ENCODE measurements at regions not wholly inside any gene's neighbourhood (a gene's known extent, or its start where the extent isn't known, plus 50 kb on each side); places are given as distances from the start of the nearest gene placed in this dataset.

DNA sequence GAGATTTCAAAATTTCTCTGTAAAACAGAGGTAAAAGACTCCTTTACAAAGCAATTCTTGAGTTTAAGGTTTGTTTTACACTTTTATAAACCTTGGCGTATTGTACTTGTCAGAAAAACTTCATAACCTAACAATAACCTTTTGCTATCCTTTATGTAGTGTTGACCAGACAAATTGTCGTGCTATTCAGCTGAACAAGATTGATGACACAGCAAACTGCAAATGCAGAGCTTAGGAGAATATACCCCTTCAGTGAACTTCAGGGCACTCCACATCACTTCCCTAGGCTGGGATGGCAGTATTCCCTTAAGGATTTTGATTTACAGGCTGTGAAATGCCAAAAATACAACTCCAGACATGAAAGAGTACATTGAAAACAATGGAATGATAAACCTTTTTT lies 89.2 kb upstream of the CDH18 start:
- no peak for DNase-seq
- no peak overlapping the region for H3K27ac ChIP-seq (ENCODE audit: low read depth, low read length)
- Mint-ChIP-seq H3K4me1 (no peaks in the 10 kb centered on the region), H3K36me3 (no peaks in the 10 kb centered on the region), H3K27ac (no peak overlapping the region), H3K9me3 (peaks cover 0 to 12% (median 7%) of the 10 kb centered on the region in 8 donors), H3K27me3 (no peaks in the 10 kb centered on the region), H3K4me3 (no peak overlapping the region)
- ChIA-PET POLR2A (ENCODE audit: partially characterized antibody) (no interaction called here), CTCF (ENCODE audit: partially characterized antibody) (no interaction called here)
- no peaks in the 10 kb centered on the region for H3K27me3 ChIP-seq (ENCODE audit: insufficient read depth, low read length)
- no peak overlapping the region for H3K4me3 ChIP-seq (ENCODE audit: low read length in 2 of 2)
- H3K9me3 ChIP-seq (ENCODE audit: control insufficient read depth in 1 of 2, low read length in 2 of 2), result no peaks in the 10 kb centered on the region
- intact Hi-C loops (cut with micrococcal nuclease), result no loop called here
- no peaks in the 10 kb centered on the region for H3K36me3 ChIP-seq (ENCODE audit: insufficient read depth, low read length)
- no peaks in the 10 kb centered on the region for H3K4me1 ChIP-seq (ENCODE audit: insufficient read depth, low read length)

DNA sequence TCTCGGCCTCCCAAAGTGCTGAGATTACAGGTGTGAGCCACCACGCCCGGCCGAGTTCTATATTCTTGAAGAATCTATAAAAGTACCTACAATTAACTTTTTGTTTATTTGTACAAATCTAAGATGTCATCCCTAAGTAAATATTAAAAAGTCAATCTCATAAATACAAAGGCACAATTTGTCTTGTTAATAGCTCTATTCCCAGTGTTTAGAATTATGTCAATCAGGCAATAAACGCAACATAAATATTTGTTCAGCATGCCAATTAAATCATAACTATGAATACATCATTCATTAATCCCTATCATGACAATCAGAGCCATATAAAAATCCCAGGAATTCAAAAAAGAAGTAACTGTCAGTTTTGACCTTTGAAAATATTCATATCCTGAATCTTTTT lies 68.9 kb upstream of the CDH18 start:
- ChIA-PET POLR2A (ENCODE audit: partially characterized antibody) (no interaction called here), CTCF (ENCODE audit: partially characterized antibody) (no interaction called here)

DNA sequence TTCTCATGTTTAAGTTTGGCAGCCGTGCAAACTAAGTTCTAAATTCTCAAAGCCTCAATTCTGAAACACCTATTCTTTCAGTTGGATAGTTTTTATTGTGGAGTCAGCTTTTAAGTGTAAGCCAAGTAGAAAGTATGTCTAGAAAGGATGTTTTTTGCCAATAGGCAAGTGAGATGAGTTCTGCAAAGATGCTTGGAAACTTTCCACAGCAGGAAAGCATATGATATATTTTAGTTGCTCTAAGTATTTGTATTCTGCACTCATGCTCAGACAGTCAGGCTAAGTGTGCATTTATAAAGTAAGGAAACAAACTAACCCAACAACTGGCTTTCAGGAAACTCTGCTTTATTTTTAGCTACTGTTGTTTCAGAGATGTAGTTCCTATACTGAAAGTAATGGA lies 67.3 kb upstream of the CDH18 start:
- Mint-ChIP-seq H3K36me3 (no peaks in the 10 kb centered on the region), H3K4me1 (no peaks in the 10 kb centered on the region), H3K9me3 (peaks cover 0 to 29% (median 7%) of the 10 kb centered on the region in 8 donors), H3K27me3 (no peaks in the 10 kb centered on the region), H3K4me3 (no peak overlapping the region), H3K27ac (no peak overlapping the region)
- intact Hi-C loops (cut with micrococcal nuclease), result no loop called here
- POLR2A ChIA-PET (ENCODE audit: partially characterized antibody), result no interaction called here
- no peaks in the 10 kb centered on the region for H3K27me3 ChIP-seq (ENCODE audit: insufficient read depth, low read length)
- no peak overlapping the region for H3K4me3 ChIP-seq (ENCODE audit: low read length in 2 of 2)
- no peaks in the 10 kb centered on the region for H3K4me1 ChIP-seq (ENCODE audit: insufficient read depth, low read length)
- DNase-seq, result no peak
- CTCF ChIA-PET (ENCODE audit: partially characterized antibody), result no interaction called here
- H3K36me3 ChIP-seq (ENCODE audit: insufficient read depth, low read length), result no peaks in the 10 kb centered on the region
- H3K9me3 ChIP-seq (ENCODE audit: control insufficient read depth in 1 of 2, low read length in 2 of 2), result no peaks in the 10 kb centered on the region
- no peak overlapping the region for H3K27ac ChIP-seq (ENCODE audit: low read depth, low read length)

More for the DNA sequence above, 68.9 kb upstream of the CDH18 start:
- H3K4me1 Mint-ChIP-seq, result no peaks in the 10 kb centered on the region
- H3K27ac ChIP-seq (ENCODE audit: low read depth, low read length), result no peak overlapping the region
- no peak overlapping the region for H3K27ac Mint-ChIP-seq
- intact Hi-C loops (cut with micrococcal nuclease), result no loop called here
- no peaks in the 10 kb centered on the region for H3K36me3 Mint-ChIP-seq
- peaks cover 0 to 29% (median 7%) of the 10 kb centered on the region in 8 donors for H3K9me3 Mint-ChIP-seq
- H3K4me3 ChIP-seq (ENCODE audit: low read length in 2 of 2), result no peak overlapping the region
- no peak overlapping the region for H3K4me3 Mint-ChIP-seq
- no peaks in the 10 kb centered on the region for H3K27me3 ChIP-seq (ENCODE audit: insufficient read depth, low read length)
- DNase-seq, result no peak
- no peaks in the 10 kb centered on the region for H3K27me3 Mint-ChIP-seq
- H3K4me1 ChIP-seq (ENCODE audit: insufficient read depth, low read length), result no peaks in the 10 kb centered on the region
- H3K9me3 ChIP-seq (ENCODE audit: control insufficient read depth in 1 of 2, low read length in 2 of 2), result no peaks in the 10 kb centered on the region
- no peaks in the 10 kb centered on the region for H3K36me3 ChIP-seq (ENCODE audit: insufficient read depth, low read length)

DNA sequence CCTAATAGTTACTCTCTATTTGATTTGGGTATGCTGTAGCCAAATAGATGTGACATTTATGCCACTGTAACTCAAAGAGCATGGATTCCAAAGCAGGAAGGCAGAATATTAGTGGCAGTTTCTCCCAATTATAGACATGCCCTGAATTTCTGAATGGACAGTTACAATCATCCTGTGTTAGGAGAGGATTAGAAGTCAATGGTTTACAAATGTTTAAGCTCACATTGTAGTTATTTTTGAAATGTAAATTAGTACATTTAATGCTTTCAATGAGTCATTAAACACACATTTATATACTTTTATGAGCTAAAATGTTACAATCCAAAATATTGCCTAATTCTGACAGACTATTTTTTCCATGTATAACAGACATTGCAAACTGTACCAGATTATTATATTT lies 62.3 kb upstream of the CDH18 start:
- Mint-ChIP-seq H3K4me1 (no peaks in the 10 kb centered on the region), H3K36me3 (no peaks in the 10 kb centered on the region), H3K27me3 (no peaks in the 10 kb centered on the region), H3K27ac (no peak overlapping the region), H3K9me3 (peaks cover 0 to 11% (median 6%) of the 10 kb centered on the region in 8 donors), H3K4me3 (no peak overlapping the region)
- H3K9me3 ChIP-seq (ENCODE audit: control insufficient read depth in 1 of 2, low read length in 2 of 2), result no peaks in the 10 kb centered on the region
- no peaks in the 10 kb centered on the region for H3K36me3 ChIP-seq (ENCODE audit: insufficient read depth, low read length)
- H3K27ac ChIP-seq (ENCODE audit: low read depth, low read length), result no peak overlapping the region
- DNase-seq, result no peak
- ChIA-PET POLR2A (ENCODE audit: partially characterized antibody) (no interaction called here), CTCF (ENCODE audit: partially characterized antibody) (no interaction called here)
- H3K27me3 ChIP-seq (ENCODE audit: insufficient read depth, low read length), result no peaks in the 10 kb centered on the region
- intact Hi-C loops (cut with micrococcal nuclease), result no loop called here
- H3K4me1 ChIP-seq (ENCODE audit: insufficient read depth, low read length), result no peaks in the 10 kb centered on the region
- H3K4me3 ChIP-seq (ENCODE audit: low read length in 2 of 2), result no peak overlapping the region

DNA sequence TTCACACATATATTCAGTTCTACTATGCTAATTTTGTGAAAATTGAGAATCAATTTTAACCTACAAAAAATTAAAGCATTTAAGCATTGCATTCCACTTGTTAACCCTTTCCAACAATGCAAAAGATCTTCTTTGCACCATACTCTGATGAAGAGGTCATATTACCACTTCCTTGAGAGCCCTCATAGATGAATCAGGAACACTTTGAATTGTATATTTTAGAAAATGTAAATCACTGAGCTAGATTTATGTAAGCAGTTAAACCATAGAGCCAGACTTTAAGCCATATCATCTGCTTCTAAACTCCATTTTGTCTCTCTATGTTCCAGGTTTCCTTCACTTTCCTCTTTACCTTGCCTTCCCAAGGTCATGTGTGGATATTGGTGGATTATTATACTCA lies 56.5 kb upstream of the CDH18 start:
- Mint-ChIP-seq H3K4me3 (no peak overlapping the region), H3K9me3 (peaks cover 0 to 19% (median 6%) of the 10 kb centered on the region in 8 donors), H3K27ac (no peak overlapping the region), H3K36me3 (no peaks in the 10 kb centered on the region), H3K27me3 (no peaks in the 10 kb centered on the region), H3K4me1 (no peaks in the 10 kb centered on the region)
- no peak overlapping the region for H3K27ac ChIP-seq (ENCODE audit: low read depth, low read length)
- H3K4me3 ChIP-seq (ENCODE audit: low read length in 2 of 2), result no peak overlapping the region
- H3K27me3 ChIP-seq (ENCODE audit: insufficient read depth, low read length), result no peaks in the 10 kb centered on the region
- H3K36me3 ChIP-seq (ENCODE audit: insufficient read depth, low read length), result no peaks in the 10 kb centered on the region
- ChIA-PET POLR2A (ENCODE audit: partially characterized antibody) (no interaction called here), CTCF (ENCODE audit: partially characterized antibody) (no interaction called here)
- H3K9me3 ChIP-seq (ENCODE audit: control insufficient read depth in 1 of 2, low read length in 2 of 2), result peaks cover 0 to 5% of the 10 kb centered on the region in 2 donors
- intact Hi-C loops (cut with micrococcal nuclease), result no loop called here
- DNase-seq, result no peak
- no peaks in the 10 kb centered on the region for H3K4me1 ChIP-seq (ENCODE audit: insufficient read depth, low read length)

DNA sequence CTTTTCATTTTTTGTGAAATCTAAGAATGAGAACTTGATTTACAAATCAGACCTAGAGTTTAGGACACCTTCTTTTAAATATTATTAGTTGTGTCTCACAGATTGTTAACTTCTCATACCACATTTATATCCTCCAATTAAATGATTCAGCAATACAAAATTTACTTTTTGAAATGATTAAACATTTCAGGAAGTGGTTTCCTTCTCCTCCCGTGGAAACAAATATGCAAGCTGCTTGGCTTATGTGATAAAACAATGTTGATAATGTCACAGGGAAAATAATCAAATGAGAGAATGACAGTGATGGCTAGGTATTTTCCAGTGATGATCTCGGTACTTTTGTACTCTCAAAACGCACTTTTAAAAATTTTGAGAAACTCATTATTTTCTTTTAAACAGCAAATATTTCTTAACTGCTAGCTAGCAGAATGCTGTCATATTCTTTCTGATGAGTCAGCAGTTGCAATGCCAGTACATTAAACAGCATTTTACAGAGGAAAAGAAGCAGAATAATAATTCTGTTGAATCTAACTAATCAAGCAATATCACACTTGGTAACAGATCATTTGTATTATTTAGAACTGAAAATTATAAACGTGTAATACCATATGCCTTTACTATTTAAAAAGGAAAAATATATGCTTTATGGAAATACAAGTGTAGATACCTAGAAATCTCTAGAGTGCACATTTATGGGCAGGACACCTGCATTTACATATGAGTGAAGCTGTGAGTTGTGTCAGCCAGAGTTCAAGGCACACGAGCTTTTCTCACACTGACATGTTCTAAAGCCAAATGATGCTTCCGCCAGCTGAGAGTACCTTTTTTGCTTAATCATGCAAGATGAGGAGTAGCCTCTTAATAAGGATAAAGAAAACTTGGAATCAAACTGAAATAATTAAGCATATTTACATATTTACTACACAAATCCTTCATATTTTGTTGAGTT lies 53.6 kb upstream of the CDH18 start:
- H3K9me3 Mint-ChIP-seq, result peaks cover 3 to 35% (median 21%) of the 10 kb centered on the region in 8 donors
- POLR2A ChIA-PET (ENCODE audit: partially characterized antibody), result no interaction called here
- H3K4me1 Mint-ChIP-seq, result no peaks in the 10 kb centered on the region
- Histone ChIP-seq H3K4me3 (ENCODE audit: low read length in 2 of 2) (no peak overlapping the region), H3K4me1 (ENCODE audit: insufficient read depth, low read length) (no peaks in the 10 kb centered on the region), H3K9me3 (ENCODE audit: control insufficient read depth in 1 of 2, low read length in 2 of 2) (peaks cover 0 to 5% of the 10 kb centered on the region in 2 donors), H3K36me3 (ENCODE audit: insufficient read depth, low read length) (no peaks in the 10 kb centered on the region), H3K27ac (ENCODE audit: low read depth, low read length) (no peak overlapping the region), H3K27me3 (ENCODE audit: insufficient read depth, low read length) (no peaks in the 10 kb centered on the region)
- H3K36me3 Mint-ChIP-seq, result no peaks in the 10 kb centered on the region
- CTCF ChIA-PET (ENCODE audit: partially characterized antibody), result no interaction called here
- DNase-seq, result no peak
- no peaks in the 10 kb centered on the region for H3K27me3 Mint-ChIP-seq
- no peak overlapping the region for H3K27ac Mint-ChIP-seq
- H3K4me3 Mint-ChIP-seq, result no peak overlapping the region
- intact Hi-C loops (cut with micrococcal nuclease), result no loop called here

DNA sequence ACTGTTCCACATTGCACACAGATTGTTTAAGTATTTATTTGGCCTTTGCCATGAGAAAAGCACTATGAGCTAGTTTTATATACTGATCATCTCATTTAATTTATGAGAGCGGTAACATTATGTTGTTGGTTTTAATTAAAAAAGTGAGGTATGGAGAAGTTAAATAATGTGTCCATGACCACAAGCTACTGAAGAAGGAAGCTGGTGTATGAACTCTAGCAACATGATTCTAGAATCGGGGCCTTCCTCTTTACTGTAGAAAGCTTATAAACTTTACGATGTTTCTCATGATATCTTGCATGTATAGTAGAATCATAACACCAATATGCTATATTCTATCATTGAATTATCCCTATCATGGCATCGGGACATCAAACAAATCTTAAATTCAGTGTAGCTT lies 52.9 kb upstream of the CDH18 start:
- no peaks in the 10 kb centered on the region for H3K27me3 Mint-ChIP-seq

More for the DNA sequence above, 52.9 kb upstream of the CDH18 start:
- no peak overlapping the region for H3K4me3 ChIP-seq (ENCODE audit: low read length in 2 of 2)
- H3K27ac ChIP-seq (ENCODE audit: low read depth, low read length), result no peak overlapping the region
- Mint-ChIP-seq H3K36me3 (no peaks in the 10 kb centered on the region), H3K9me3 (peaks cover 3 to 33% (median 21%) of the 10 kb centered on the region in 8 donors), H3K4me3 (no peak overlapping the region), H3K4me1 (no peaks in the 10 kb centered on the region), H3K27ac (no peak overlapping the region)
- H3K9me3 ChIP-seq (ENCODE audit: control insufficient read depth in 1 of 2, low read length in 2 of 2), result peaks cover 0 to 5% of the 10 kb centered on the region in 2 donors
- ChIA-PET CTCF (ENCODE audit: partially characterized antibody) (no interaction called here), POLR2A (ENCODE audit: partially characterized antibody) (no interaction called here)
- DNase-seq, result no peak
- H3K4me1 ChIP-seq (ENCODE audit: insufficient read depth, low read length), result no peaks in the 10 kb centered on the region
- no peaks in the 10 kb centered on the region for H3K36me3 ChIP-seq (ENCODE audit: insufficient read depth, low read length)
- H3K27me3 ChIP-seq (ENCODE audit: insufficient read depth, low read length), result no peaks in the 10 kb centered on the region
- intact Hi-C loops (cut with micrococcal nuclease), result no loop called here

All from CD4-positive, alpha-beta memory T cell (primary cell).